Activated CD4-positive, alpha-beta T cell treated with anti-CD3 and anti-CD28 coated beads, Interleukin-2, amount 50 U/mL, for 1 hour (primary cell): ENCODE measurements at regions not wholly inside any gene's neighbourhood (a gene's known extent, or its start where the extent isn't known, plus 50 kb on each side); places are given as distances from the start of the nearest gene placed in this dataset.

Experiments used
- DNase-seq: peaks from one replicate; pipeline ENCODE4 v3.0.0-alpha.2; 2020

- DNase-seq, result no peak
These were observed 159.5 kb downstream of the DLL1 start for GRCh38 chr6:170131351-170131750.

- no peak for DNase-seq
These were observed 160.1 kb downstream of the DLL1 start for GRCh38 chr6:170130771-170131241.

- no peak for DNase-seq
These were observed 160.7 kb downstream of the DLL1 start for GRCh38 chr6:170130201-170130621.

GRCh38 chr6:170129691-170130171 lies 161.1 kb downstream of the DLL1 start:
- no peak for DNase-seq

GRCh38 chr6:170128811-170129681 lies 161.8 kb downstream of the DLL1 start:
- DNase-seq, result no peak

- DNase-seq, result no peak
These were observed 162.5 kb downstream of the DLL1 start for GRCh38 chr6:170128346-170128745.

- DNase-seq, result no peak
These were observed 163.7 kb downstream of the DLL1 start for GRCh38 chr6:170127151-170127550.

- no peak for DNase-seq
These were observed 165.2 kb downstream of the DLL1 start for GRCh38 chr6:170125456-170126300.

- no peak for DNase-seq
These were observed 166.0 kb downstream of the DLL1 start for GRCh38 chr6:170124836-170125235.

GRCh38 chr6:170124150-170124549 lies 166.7 kb downstream of the DLL1 start:
- DNase-seq, result no peak

- DNase-seq, result no peak
These were observed 168.2 kb downstream of the DLL1 start for GRCh38 chr6:170122651-170123050.

- DNase-seq, result no peak
These were observed 173.5 kb downstream of the DLL1 start for GRCh38 chr6:170117111-170117972.

GRCh38 chr6:170116636-170117035 lies 174.2 kb downstream of the DLL1 start:
- no peak for DNase-seq

- no peak for DNase-seq
These were observed 175.7 kb downstream of the DLL1 start for GRCh38 chr6:170114956-170115855.

- DNase-seq, result no peak
These were observed 176.5 kb downstream of the DLL1 start for GRCh38 chr6:170114187-170114945.

GRCh38 chr6:170113141-170113540 lies 177.7 kb downstream of the DLL1 start:
- no peak for DNase-seq

- no peak for DNase-seq
These were observed 178.4 kb downstream of the DLL1 start for GRCh38 chr6:170112583-170112860.

- DNase-seq, result no peak
These were observed 178.9 kb downstream of the DLL1 start for GRCh38 chr6:170111816-170112582.

- no peak for DNase-seq
These were observed 179.7 kb downstream of the DLL1 start for GRCh38 chr6:170111141-170111664.
